PC-3 (cell line): ENCODE measurements at regions not wholly inside any gene's neighbourhood (a gene's known extent, or its start where the extent isn't known, plus 50 kb on each side); places are given as distances from the start of the nearest gene placed in this dataset.

Source experiments
- ATAC-seq: fragments of 200-7000 bp; cut with Tn5 transposase; 2 replicates; pipeline ENCODE4 v1.9.1; 2020; ENCODE audit warnings: mild to moderate bottlenecking, moderate library complexity
- BruUV-seq: library from RNA; stranded (reverse); fragments of 400-500 nt; replicated peaks from 2 replicates; lab custom pipeline; 2021; lab: Mats Ljungman, UMichigan
- CTCF ChIA-PET: fragments of 300-600 bp; sonication (Branson Sonifier 250); formaldehyde crosslinking; loops from one replicate; lab custom pipeline; 2022; ENCODE audit warnings: antibody characterized with exemption; lab: Charles Lee
- POLR2A ChIA-PET: fragments of 300-600 bp; sonication (Branson Sonifier 250); formaldehyde crosslinking; loops from one replicate; lab custom pipeline; 2022; ENCODE audit warnings: antibody characterized with exemption; ENCODE audit not compliant: unreplicated experiment; lab: Charles Lee
- DNase-seq: peaks from one replicate; pipeline ENCODE4 v3.0.0-alpha.2; 2015
- H2AFZ ChIP-seq: fragments of 300-600 bp; sonication (generic); 2 replicates; pipeline ENCODE4 v1.6.0; 2016; ENCODE audit warnings: antibody characterized with exemption, low read length
- H3F3A ChIP-seq: fragments of 300-600 bp; sonication (generic); one replicate; pipeline ENCODE4 v1.6.0; 2017; ENCODE audit warnings: antibody characterized with exemption, low read length, control low read depth, mild to moderate bottlenecking; ENCODE audit not compliant: unreplicated experiment
- H3K27ac ChIP-seq: fragments of 300-600 bp; sonication (generic); 2 replicates; pipeline ENCODE4 v1.5.1; 2016; ENCODE audit warnings: mild to moderate bottlenecking, low read length
- H3K27me3 ChIP-seq: fragments of 300-600 bp; sonication (generic); 2 replicates; pipeline ENCODE4 v1.6.1; 2016; ENCODE audit warnings: low read length, mixed read lengths
- H3K36me3 ChIP-seq: fragments of 300-600 bp; sonication (generic); 2 replicates; pipeline ENCODE4 v1.6.1; 2016; ENCODE audit warnings: low read depth, mixed run types, low read length, mixed read lengths
- H3K4me1 ChIP-seq: fragments of 300-600 bp; sonication (generic); 2 replicates; pipeline ENCODE4 v1.5.1; 2016; ENCODE audit warnings: low read length; ENCODE audit not compliant: insufficient read depth
- H3K4me2 ChIP-seq: fragments of 300-600 bp; sonication (generic); 2 replicates; pipeline ENCODE4 v1.6.0; 2016; ENCODE audit warnings: low read length
- H3K4me3 ChIP-seq: fragments of 300-600 bp; sonication (generic); 2 replicates; pipeline ENCODE4 v1.5.1; 2016; ENCODE audit warnings: mild to moderate bottlenecking, low read length, mixed read lengths
- H3K79me2 ChIP-seq: fragments of 300-600 bp; sonication (generic); 2 replicates; pipeline ENCODE4 v1.6.1; 2017; ENCODE audit warnings: low read length, mixed read lengths
- H3K9ac ChIP-seq: fragments of 300-600 bp; sonication (generic); 2 replicates; pipeline ENCODE4 v1.6.0; 2016; ENCODE audit warnings: mild to moderate bottlenecking, low read length
- H3K9me2 ChIP-seq: fragments of 300-600 bp; sonication (generic); replicated peaks from 2 replicates; pipeline ENCODE4 v1.6.1; 2016; ENCODE audit warnings: mixed run types, low read length, mixed read lengths
- H3K9me3 ChIP-seq: fragments of 300-600 bp; sonication (generic); 2 replicates; pipeline ENCODE4 v1.6.1; 2016; ENCODE audit warnings: low read length, mixed read lengths
- H4K20me1 ChIP-seq: fragments of 300-600 bp; sonication (generic); 2 replicates; pipeline ENCODE4 v1.6.1; 2016; ENCODE audit warnings: low read length, mixed read lengths
- EZH2 ChIP-seq: fragments of 300-600 bp; sonication (generic); IDR thresholded peaks from one replicate; pipeline ENCODE4 v1.6.1; 2017; ENCODE audit warnings: antibody characterized with exemption, mild to moderate bottlenecking, low read length; ENCODE audit not compliant: unreplicated experiment
- EZH2phosphoT487 ChIP-seq: fragments of 300-600 bp; sonication (generic); IDR thresholded peaks from 2 replicates; pipeline ENCODE4 v1.6.1; 2018; ENCODE audit warnings: mild to moderate bottlenecking, antibody characterized with exemption, low read length, borderline replicate concordance
- intact Hi-C: fragments of 100-400 bp; cut with micrococcal nuclease; formaldehyde crosslinking; loops from 2 replicates; pipeline ENCODE4 v1.9.0; 2023
- TF ChIP-seq, protein P1 (sequence below): fragments of 300-600 bp; sonication (generic); conservative IDR thresholded peaks from 2 replicates; pipeline ENCODE4 v1.5.1; 2017; ENCODE audit warnings: antibody characterized with exemption, low read depth, mild to moderate bottlenecking, low read length

- intact Hi-C loops, result no loop called here
- no peak overlapping the region for H3K4me3 ChIP-seq
- no peak overlapping the region for H2AFZ ChIP-seq
Measured at GRCh38 chr5:123874600-123875201, 362.7 kb downstream of the CSNK1G3 start.

GRCh38 chr5:123873846-123874245, 361.9 kb downstream of the CSNK1G3 start:
- TF ChIP-seq, protein P1, sequence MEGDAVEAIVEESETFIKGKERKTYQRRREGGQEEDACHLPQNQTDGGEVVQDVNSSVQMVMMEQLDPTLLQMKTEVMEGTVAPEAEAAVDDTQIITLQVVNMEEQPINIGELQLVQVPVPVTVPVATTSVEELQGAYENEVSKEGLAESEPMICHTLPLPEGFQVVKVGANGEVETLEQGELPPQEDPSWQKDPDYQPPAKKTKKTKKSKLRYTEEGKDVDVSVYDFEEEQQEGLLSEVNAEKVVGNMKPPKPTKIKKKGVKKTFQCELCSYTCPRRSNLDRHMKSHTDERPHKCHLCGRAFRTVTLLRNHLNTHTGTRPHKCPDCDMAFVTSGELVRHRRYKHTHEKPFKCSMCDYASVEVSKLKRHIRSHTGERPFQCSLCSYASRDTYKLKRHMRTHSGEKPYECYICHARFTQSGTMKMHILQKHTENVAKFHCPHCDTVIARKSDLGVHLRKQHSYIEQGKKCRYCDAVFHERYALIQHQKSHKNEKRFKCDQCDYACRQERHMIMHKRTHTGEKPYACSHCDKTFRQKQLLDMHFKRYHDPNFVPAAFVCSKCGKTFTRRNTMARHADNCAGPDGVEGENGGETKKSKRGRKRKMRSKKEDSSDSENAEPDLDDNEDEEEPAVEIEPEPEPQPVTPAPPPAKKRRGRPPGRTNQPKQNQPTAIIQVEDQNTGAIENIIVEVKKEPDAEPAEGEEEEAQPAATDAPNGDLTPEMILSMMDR, result no peak
- TF ChIP-seq EZH2phosphoT487, result no peak
- no peak for TF ChIP-seq EZH2
- no TSS peak for BruUV-seq
- H3K27ac ChIP-seq, result no peak overlapping the region
- no peaks in the 10 kb centered on the region for H3F3A ChIP-seq
- H3K9ac ChIP-seq, result no peak overlapping the region
- no peaks in the 10 kb centered on the region for H3K9me2 ChIP-seq
- no peak overlapping the region for H2AFZ ChIP-seq
- H3K36me3 ChIP-seq, result no peaks in the 10 kb centered on the region
- no peaks in the 10 kb centered on the region for H4K20me1 ChIP-seq
- no peak overlapping the region for H3K4me3 ChIP-seq
- H3K79me2 ChIP-seq, result no peaks in the 10 kb centered on the region
- DNase-seq (no peak), ATAC-seq (no peak)
- H3K4me2 ChIP-seq, result no peak overlapping the region
- no peaks in the 10 kb centered on the region for H3K27me3 ChIP-seq
- no peaks in the 10 kb centered on the region for H3K9me3 ChIP-seq
- ChIA-PET CTCF (no interaction called here), POLR2A (no interaction called here)
- intact Hi-C loops, result no loop called here
- H3K4me1 ChIP-seq, result no peaks in the 10 kb centered on the region

More at GRCh38 chr5:123874600-123875201, 362.7 kb downstream of the CSNK1G3 start:
- H3F3A ChIP-seq, result no peaks in the 10 kb centered on the region
- no peaks in the 10 kb centered on the region for H3K36me3 ChIP-seq
- no TSS peak for BruUV-seq
- no peak for ATAC-seq
- no peak overlapping the region for H3K27ac ChIP-seq
- H3K79me2 ChIP-seq, result no peaks in the 10 kb centered on the region
- no peaks in the 10 kb centered on the region for H3K4me1 ChIP-seq
- no peak overlapping the region for H3K4me2 ChIP-seq
- DNase-seq, result no peak
- no peaks in the 10 kb centered on the region for H3K27me3 ChIP-seq
- POLR2A ChIA-PET, result no interaction called here
- TF ChIP-seq EZH2phosphoT487 (no peak), EZH2 (no peak)
- TF ChIP-seq, protein P1, result no peak
- H3K9ac ChIP-seq, result no peak overlapping the region
- CTCF ChIA-PET, result no interaction called here
- no peaks in the 10 kb centered on the region for H3K9me2 ChIP-seq
- no peaks in the 10 kb centered on the region for H4K20me1 ChIP-seq
- H3K9me3 ChIP-seq, result no peaks in the 10 kb centered on the region

DNA sequence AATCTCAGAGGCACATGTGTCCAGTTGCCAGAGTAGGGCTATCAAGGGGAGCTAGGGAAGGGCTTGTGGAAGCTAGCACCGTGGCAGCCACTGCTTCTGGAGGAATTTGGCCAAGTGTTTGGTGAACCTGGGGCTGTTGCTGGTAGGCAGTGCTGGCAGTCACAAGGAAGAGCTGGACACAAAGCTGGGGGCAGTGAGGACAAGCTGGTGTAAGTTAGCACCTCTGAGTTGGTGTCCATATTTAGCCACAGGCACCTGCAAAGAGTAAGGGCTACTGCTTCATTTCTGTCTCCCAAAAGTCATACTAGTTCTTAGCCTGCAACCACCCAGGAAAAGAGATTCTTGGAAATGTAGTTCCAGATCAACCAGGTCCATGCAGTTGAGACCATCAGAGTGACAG, 359.4 kb downstream of the CSNK1G3 start:
- Histone ChIP-seq H2AFZ (no peak overlapping the region), H3F3A (no peaks in the 10 kb centered on the region), H3K9ac (no peak overlapping the region), H3K4me2 (no peak overlapping the region), H3K9me2 (no peaks in the 10 kb centered on the region), H4K20me1 (no peaks in the 10 kb centered on the region), H3K9me3 (no peaks in the 10 kb centered on the region), H3K27ac (no peak overlapping the region), H3K4me3 (no peak overlapping the region), H3K79me2 (no peaks in the 10 kb centered on the region), H3K27me3 (no peaks in the 10 kb centered on the region), H3K4me1 (no peaks in the 10 kb centered on the region), H3K36me3 (no peaks in the 10 kb centered on the region)
- ChIA-PET POLR2A (no interaction called here), CTCF (no interaction called here)
- no peak for TF ChIP-seq EZH2
- TF ChIP-seq, protein P1, result no peak
- TF ChIP-seq EZH2phosphoT487, result no peak
- intact Hi-C loops, result no loop called here
- DNase-seq, result no peak
- no peak for ATAC-seq
- BruUV-seq, result no TSS peak
